IPS-18a (cell line): ENCODE measurements at regions not wholly inside any gene's neighbourhood (a gene's known extent, or its start where the extent isn't known, plus 50 kb on each side); places are given as distances from the start of the nearest gene placed in this dataset.

Experiments used
- H3K27ac ChIP-seq: one replicate; pipeline ENCODE4 v1.5.1; 2013; ENCODE audit warnings: low read length
- H3K27me3 ChIP-seq: one replicate; pipeline ENCODE4 v1.6.1; 2013; ENCODE audit warnings: mild to moderate bottlenecking, low read length; ENCODE audit not compliant: control insufficient read depth, insufficient read depth
- H3K36me3 ChIP-seq: one replicate; pipeline ENCODE4 v1.6.1; 2013; ENCODE audit warnings: low read depth, low read length; ENCODE audit not compliant: control insufficient read depth
- H3K4me1 ChIP-seq: one replicate; pipeline ENCODE4 v1.6.1; 2013; ENCODE audit warnings: low read depth, low read length; ENCODE audit not compliant: control insufficient read depth
- H3K4me3 ChIP-seq: one replicate; pipeline ENCODE4 v1.5.1; 2013; ENCODE audit warnings: low read length
- H3K9ac ChIP-seq: one replicate; pipeline ENCODE4 v1.6.1; 2013; ENCODE audit warnings: mild to moderate bottlenecking, low read length, moderate library complexity
- H3K9me3 ChIP-seq: one replicate; pipeline ENCODE4 v1.6.1; 2013; ENCODE audit warnings: low read depth, low read length; ENCODE audit not compliant: control insufficient read depth

DNA sequence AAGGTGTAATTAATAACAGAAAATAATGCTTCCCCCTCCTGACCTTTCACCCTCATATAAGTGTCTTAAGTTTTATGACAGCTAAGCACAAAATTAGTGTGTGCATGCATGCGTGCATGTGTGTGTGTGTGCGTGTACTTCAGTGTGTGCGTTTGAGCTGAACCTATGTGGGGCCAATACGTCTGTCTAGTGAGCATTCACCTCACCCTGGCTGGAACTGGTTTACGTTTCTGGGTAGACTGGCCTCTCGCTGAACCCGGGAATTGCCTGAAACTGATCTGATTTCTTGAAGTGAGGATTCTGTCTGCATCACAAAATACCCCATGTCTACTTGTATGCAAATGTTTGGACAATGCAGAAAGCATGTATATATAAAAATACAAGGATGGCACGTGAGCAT, 68.2 kb upstream of the TBX3 start:
- no peaks in the 10 kb centered on the region for H3K9me3 ChIP-seq
- H3K9ac ChIP-seq = no peak overlapping the region
- no peak overlapping the region for H3K4me3 ChIP-seq
- peaks cover 10% of the 10 kb centered on the region for H3K4me1 ChIP-seq
- H3K27me3 ChIP-seq = no peaks in the 10 kb centered on the region
- no peak overlapping the region for H3K27ac ChIP-seq
- no peaks in the 10 kb centered on the region for H3K36me3 ChIP-seq

DNA sequence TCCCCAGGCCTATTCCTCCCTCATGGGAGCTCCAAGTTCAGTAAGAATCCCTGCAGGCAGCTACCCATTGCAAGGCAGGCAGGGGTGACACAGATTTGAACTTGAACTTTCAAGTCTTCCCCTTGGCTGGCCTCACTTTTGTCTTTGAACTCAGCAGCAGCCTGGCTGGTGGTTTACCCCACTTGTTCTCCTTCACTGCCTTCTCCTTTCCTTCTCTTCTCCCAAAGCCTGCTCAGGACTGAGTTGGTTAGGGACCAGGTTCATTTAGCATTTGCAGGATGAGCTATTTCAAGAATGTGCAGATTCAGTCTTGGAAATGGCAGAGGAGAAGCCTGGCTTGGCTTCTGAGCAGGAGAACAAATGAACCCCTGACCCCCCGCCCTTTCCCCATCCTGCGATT, 67.7 kb upstream of the TBX3 start:
- no peaks in the 10 kb centered on the region for H3K27me3 ChIP-seq
- H3K9ac ChIP-seq = no peak overlapping the region
- no peak overlapping the region for H3K27ac ChIP-seq
- no peak overlapping the region for H3K4me3 ChIP-seq
- no peaks in the 10 kb centered on the region for H3K9me3 ChIP-seq
- no peaks in the 10 kb centered on the region for H3K36me3 ChIP-seq
- H3K4me1 ChIP-seq = peaks cover 10% of the 10 kb centered on the region

DNA sequence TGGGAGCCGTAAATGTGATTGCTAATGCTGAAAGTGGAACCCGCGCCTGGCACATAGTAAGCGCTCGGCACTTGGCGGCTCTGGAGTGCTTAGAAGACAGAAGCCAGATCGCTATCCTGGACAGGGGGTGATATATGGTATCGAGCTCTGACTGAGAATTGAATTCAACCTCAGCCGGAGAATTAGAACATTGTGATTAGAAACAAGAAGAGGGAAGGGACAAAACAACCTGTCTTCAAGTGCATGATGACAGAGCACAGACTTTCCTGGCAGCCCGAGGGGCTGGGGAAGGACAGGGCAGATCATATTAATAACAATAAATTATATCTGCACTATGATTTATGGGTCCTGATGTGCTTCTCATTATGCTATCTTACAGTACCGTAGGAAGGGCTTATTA, 66.9 kb upstream of the TBX3 start:
- no peaks in the 10 kb centered on the region for H3K36me3 ChIP-seq
- H3K4me3 ChIP-seq = no peak overlapping the region
- no peak overlapping the region for H3K9ac ChIP-seq
- no peaks in the 10 kb centered on the region for H3K27me3 ChIP-seq
- peaks cover 10% of the 10 kb centered on the region for H3K4me1 ChIP-seq
- H3K9me3 ChIP-seq = no peaks in the 10 kb centered on the region
- no peak overlapping the region for H3K27ac ChIP-seq

DNA sequence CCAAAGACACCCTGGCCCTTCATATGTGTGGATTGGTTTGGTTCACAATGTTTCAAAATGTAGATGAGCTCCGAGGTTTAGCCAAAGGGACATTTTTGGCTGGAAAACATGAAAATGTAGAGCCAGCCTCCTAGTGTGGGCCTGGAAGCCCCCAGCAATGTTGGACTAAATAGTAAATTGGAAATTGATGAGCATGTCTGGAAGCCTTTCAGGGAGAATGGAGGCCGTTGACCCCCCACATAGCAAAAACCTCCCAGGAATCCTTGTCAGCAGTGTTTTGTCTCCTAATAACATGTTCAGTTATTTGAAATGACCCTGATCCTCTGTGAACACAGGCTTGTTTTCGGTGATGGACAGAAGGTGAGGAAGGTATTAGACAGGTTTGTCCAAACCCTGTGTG, 65.1 kb upstream of the TBX3 start:
- peaks cover 10% of the 10 kb centered on the region for H3K4me1 ChIP-seq
- H3K36me3 ChIP-seq = no peaks in the 10 kb centered on the region
- no peak overlapping the region for H3K9ac ChIP-seq
- no peaks in the 10 kb centered on the region for H3K27me3 ChIP-seq
- H3K27ac ChIP-seq = no peak overlapping the region
- no peak overlapping the region for H3K4me3 ChIP-seq
- no peaks in the 10 kb centered on the region for H3K9me3 ChIP-seq

DNA sequence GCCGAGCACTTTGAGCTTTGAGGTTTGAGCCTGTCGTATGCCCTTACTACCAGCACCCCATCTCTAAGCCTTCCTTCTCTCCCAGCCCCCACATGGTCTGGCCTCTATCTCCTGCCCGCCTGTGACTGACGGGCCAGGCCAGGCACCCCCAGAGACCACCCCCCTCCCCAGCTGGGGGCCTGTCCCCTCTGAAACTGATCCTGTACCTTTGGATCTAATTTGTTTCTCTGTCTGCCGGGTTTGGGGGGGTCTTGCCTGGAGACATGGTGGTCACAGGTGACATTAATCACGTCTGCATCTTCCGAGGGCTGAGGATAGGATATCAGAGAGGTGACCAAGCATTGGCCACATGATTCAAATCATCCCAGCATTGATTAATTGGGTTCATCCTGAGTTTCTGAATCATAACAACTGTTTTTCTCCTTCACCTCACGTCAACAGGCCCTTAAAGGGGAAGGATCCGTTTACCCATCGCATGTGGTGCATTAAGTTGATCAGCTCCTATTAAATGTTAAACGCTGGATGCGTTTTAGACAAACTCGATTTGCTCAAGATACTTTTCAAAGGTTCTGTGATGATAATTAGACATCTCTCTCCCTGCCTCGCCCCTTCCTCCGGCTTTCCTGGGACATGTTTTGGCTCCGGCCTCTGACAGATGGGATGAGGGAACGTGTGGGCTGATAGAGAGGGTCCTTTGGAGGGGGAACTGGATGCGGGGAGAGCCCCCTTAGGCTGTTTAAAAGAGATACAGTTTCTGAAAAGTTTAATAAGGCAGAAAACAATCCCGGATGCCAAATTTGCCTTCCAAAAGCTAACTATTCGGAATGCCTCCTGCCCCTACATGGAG, 63.3 kb upstream of the TBX3 start:
- Histone ChIP-seq H3K9ac (no peak overlapping the region), H3K9me3 (no peaks in the 10 kb centered on the region), H3K27ac (no peak overlapping the region), H3K4me1 (peaks cover 10% of the 10 kb centered on the region), H3K4me3 (no peak overlapping the region), H3K27me3 (no peaks in the 10 kb centered on the region), H3K36me3 (no peaks in the 10 kb centered on the region)

DNA sequence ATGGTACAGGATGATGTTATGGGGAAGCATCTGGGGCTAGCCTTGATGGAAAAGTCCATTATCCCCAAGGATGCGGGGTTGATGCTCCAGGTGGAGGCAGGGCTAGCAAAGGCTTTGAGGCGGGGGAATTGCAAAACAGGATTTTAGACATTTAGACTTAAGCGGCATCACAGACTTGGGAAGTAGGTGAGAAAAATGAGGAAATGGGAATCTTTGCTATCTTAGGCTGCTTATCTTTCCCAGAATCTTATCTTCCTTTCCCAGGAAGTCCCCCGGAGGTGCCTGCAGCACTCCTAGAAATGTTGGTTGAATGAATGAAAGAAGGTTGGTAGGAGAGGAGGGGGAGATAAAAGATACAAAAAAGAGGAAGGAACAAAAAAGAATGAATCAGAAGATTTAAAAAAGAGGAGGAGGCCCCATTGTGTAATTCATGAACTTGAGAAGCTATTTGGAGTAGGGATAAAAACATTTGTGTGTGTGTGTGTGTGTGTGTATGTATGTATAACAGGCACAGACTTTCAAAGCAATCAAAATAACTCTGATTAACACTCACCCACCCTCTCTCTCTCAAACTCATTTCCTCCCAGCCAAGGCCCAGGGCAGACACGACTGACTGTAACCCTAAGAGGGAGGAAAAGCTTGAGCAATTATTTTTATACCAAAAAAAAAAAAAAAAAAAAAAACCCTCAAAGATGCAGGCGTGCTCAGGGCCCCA, 62.5 kb upstream of the TBX3 start:
- Histone ChIP-seq H3K27me3 (no peaks in the 10 kb centered on the region), H3K27ac (no peak overlapping the region), H3K9ac (no peak overlapping the region), H3K4me3 (no peak overlapping the region), H3K9me3 (no peaks in the 10 kb centered on the region), H3K36me3 (no peaks in the 10 kb centered on the region), H3K4me1 (peaks cover 6% of the 10 kb centered on the region)

DNA sequence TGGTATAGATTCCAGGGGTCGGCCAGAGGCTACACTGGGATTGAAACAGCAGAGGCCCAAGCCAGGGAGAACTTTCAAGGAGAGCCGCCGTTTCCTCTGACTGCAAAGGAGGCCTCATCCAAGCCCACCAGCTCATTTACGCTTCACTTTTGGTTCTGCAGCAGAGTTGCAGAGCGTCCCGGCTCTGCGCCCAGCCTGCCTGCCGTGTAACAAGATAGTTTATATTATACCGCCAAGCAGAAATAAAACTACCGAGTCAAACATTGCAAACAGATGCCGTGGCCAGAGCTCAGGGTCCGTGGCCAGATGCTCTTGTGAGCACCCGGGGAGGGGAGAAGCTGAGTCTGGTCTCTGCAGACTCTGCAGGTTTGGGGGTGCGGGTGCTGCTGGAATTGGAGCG, 60.7 kb upstream of the TBX3 start:
- Histone ChIP-seq H3K36me3 (no peaks in the 10 kb centered on the region), H3K4me1 (peaks cover 6% of the 10 kb centered on the region), H3K27me3 (no peaks in the 10 kb centered on the region), H3K27ac (no peak overlapping the region), H3K9me3 (no peaks in the 10 kb centered on the region), H3K9ac (no peak overlapping the region), H3K4me3 (no peak overlapping the region)

DNA sequence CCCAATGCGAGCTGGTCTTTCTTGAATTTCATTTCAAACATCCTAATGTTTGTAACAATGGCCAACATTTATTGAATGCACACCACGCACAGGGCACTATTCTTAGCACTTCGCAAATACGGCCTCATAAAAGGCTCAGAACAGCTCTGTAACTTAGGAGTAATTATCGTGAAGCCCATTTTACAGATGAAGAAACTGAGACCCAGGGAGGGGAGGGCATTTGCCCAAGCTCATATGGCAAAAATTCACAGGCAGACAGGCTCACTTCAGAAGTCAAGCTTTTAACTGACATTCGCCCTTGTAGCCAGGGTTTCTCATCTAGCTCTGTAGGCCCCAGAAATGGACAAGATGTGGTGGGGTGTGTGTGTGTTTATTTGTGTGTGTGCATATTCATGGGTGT, 60.3 kb upstream of the TBX3 start:
- Histone ChIP-seq H3K9me3 (no peaks in the 10 kb centered on the region), H3K27ac (no peak overlapping the region), H3K9ac (no peak overlapping the region), H3K4me3 (no peak overlapping the region), H3K4me1 (peaks cover 6% of the 10 kb centered on the region), H3K36me3 (no peaks in the 10 kb centered on the region), H3K27me3 (no peaks in the 10 kb centered on the region)

DNA sequence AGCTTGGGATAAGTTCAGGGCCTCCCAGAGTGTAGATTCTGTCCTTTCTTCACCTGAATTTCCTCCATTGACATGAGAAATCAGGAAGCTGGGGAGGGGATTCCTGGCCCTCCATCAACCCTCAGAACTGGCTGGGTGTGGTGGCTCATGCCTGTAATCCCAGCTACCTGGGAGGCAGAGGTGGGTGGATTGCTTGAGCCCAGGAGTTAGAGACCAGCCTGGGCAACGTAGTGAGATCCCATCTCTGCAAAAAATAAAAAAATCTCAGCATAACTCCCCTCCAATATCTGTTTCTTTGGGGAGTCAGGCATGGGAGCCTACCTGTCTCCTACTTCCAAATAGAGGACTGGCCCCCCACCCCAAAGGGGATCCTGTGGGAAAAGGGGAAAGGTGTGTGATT, 59.8 kb upstream of the TBX3 start:
- no peak overlapping the region for H3K27ac ChIP-seq

DNA sequence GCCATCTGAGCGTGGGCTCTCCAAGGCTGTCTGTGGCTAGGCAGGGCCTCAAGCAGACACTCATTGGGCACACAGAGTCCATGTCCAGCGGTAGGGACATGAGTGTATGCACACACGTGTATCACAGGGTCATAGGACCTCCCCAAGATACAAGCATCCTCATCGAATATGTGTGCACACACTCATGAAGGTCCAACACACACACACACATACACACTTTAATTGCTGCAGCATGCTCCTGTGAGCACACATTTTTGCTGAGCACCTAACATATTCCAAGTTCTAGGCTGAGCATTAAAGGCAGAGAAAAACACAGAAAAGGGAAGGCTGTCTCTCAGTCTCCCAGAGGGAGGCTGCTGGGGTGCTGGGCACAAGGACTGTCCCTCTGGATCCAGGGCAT, 59.3 kb upstream of the TBX3 start:
- no peak overlapping the region for H3K9ac ChIP-seq
- H3K9me3 ChIP-seq = no peaks in the 10 kb centered on the region
- H3K36me3 ChIP-seq = no peaks in the 10 kb centered on the region
- H3K4me1 ChIP-seq = peaks cover 6% of the 10 kb centered on the region
- H3K27ac ChIP-seq = no peak overlapping the region
- H3K27me3 ChIP-seq = no peaks in the 10 kb centered on the region
- no peak overlapping the region for H3K4me3 ChIP-seq

More for the DNA sequence above, 59.8 kb upstream of the TBX3 start:
- no peaks in the 10 kb centered on the region for H3K36me3 ChIP-seq
- no peak overlapping the region for H3K4me3 ChIP-seq
- no peaks in the 10 kb centered on the region for H3K9me3 ChIP-seq
- peaks cover 6% of the 10 kb centered on the region for H3K4me1 ChIP-seq
- H3K27me3 ChIP-seq = no peaks in the 10 kb centered on the region
- no peak overlapping the region for H3K9ac ChIP-seq

DNA sequence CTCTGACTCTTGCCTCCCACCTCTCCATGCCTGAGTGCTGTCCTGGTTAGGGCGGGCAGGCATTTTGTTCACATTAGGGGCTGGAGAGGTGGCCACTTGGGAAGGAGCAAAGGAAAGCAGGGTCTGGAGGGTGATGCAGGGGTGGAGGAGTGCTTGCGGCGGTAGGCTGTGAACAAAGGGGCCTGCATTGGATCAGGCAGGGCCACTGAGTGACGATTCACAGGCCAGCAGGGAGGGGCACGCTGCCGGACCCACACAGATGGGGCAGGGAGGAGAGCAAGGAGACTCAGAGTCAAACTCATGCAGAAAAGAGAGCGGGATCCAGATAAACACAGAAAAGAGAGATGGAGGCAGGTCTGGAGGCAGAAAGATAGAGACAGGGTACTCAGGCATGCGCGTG, 58.4 kb upstream of the TBX3 start:
- H3K27me3 ChIP-seq = no peaks in the 10 kb centered on the region
- H3K9ac ChIP-seq = no peak overlapping the region
- H3K4me3 ChIP-seq = no peak overlapping the region
- H3K36me3 ChIP-seq = no peaks in the 10 kb centered on the region
- H3K4me1 ChIP-seq = peaks cover 1% of the 10 kb centered on the region
- no peak overlapping the region for H3K27ac ChIP-seq
- no peaks in the 10 kb centered on the region for H3K9me3 ChIP-seq

DNA sequence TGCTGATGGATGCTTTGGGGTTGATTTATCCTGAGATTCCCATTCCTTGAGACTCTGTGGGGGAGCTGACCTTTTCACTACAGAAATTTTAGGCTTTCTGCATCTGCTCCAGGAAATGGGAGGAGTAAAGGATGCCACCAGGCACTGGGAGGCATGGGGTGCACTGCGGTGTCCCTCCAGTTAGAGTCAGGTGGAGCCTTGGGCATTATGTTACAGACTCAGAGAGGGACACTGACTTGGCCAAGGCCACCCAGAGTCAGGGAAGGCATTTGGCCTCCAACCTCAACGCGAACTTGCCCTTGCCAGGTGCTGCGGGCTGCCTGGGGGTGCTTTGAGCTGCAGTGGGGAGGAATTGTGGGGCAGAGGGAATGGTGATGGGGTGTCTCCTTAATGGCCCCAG, 58.0 kb upstream of the TBX3 start:
- Histone ChIP-seq H3K36me3 (no peaks in the 10 kb centered on the region), H3K27ac (no peak overlapping the region), H3K9ac (no peak overlapping the region), H3K27me3 (no peaks in the 10 kb centered on the region), H3K4me1 (no peaks in the 10 kb centered on the region), H3K4me3 (no peak overlapping the region), H3K9me3 (no peaks in the 10 kb centered on the region)
